NB4 (cell line): ENCODE measurements at regions not wholly inside any gene's neighbourhood (a gene's known extent, or its start where the extent isn't known, plus 50 kb on each side); places are given as distances from the start of the nearest gene placed in this dataset.

ENCODE experiments used
- MYC ChIP-seq: IDR thresholded peaks from 2 replicates; pipeline ENCODE4 v1.6.1; 2011; ENCODE audit warnings: low read depth, low read length
- POLR2A ChIP-seq: IDR thresholded peaks from 2 replicates; pipeline ENCODE4 v1.6.1; 2011; ENCODE audit warnings: mild to moderate bottlenecking; ENCODE audit not compliant: insufficient read length; ENCODE audit errors: extremely low read depth
- TF ChIP-seq, protein P1 (sequence below): IDR thresholded peaks from one replicate; pipeline ENCODE4 v1.5.1; 2012; ENCODE audit warnings: low read depth, low read length

GRCh38 chr18:66731890-66732289 lies 128.0 kb upstream of the CDH19 start:
- TF ChIP-seq POLR2A, result no peak
- TF ChIP-seq, protein P1, sequence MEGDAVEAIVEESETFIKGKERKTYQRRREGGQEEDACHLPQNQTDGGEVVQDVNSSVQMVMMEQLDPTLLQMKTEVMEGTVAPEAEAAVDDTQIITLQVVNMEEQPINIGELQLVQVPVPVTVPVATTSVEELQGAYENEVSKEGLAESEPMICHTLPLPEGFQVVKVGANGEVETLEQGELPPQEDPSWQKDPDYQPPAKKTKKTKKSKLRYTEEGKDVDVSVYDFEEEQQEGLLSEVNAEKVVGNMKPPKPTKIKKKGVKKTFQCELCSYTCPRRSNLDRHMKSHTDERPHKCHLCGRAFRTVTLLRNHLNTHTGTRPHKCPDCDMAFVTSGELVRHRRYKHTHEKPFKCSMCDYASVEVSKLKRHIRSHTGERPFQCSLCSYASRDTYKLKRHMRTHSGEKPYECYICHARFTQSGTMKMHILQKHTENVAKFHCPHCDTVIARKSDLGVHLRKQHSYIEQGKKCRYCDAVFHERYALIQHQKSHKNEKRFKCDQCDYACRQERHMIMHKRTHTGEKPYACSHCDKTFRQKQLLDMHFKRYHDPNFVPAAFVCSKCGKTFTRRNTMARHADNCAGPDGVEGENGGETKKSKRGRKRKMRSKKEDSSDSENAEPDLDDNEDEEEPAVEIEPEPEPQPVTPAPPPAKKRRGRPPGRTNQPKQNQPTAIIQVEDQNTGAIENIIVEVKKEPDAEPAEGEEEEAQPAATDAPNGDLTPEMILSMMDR, result no peak
- TF ChIP-seq MYC, result no peak
